GM23338 (cell line): ENCODE measurements at regions not wholly inside any gene's neighbourhood (a gene's known extent, or its start where the extent isn't known, plus 50 kb on each side); places are given as distances from the start of the nearest gene placed in this dataset.
"Not testable (repeated sequence)": the region's sequence is repeated elsewhere in the genome, so short reads cannot be mapped to it uniquely, and the experiment has no call there.

Source experiments
- ATAC-seq: fragments of 200-7000 bp; cut with Tn5 transposase; 3 replicates; pipeline ENCODE4 v1.9.1; 2020
- DNase-seq: peaks from one replicate; pipeline ENCODE4 v3.0.0-alpha.2; 2015; ENCODE audit warnings: low spot score
- H2AFZ ChIP-seq: fragments of 200-600 bp; sonication (generic); 2 replicates; pipeline ENCODE4 v1.8.0; 2016; ENCODE audit warnings: antibody characterized with exemption, mild to moderate bottlenecking, moderate library complexity
- H3F3A ChIP-seq: fragments of 200-600 bp; sonication (generic); replicated peaks from 2 replicates; pipeline ENCODE4 v1.8.0; 2017; ENCODE audit warnings: antibody characterized with exemption, mixed run types, low read depth
- H3K27ac ChIP-seq: fragments of 200-600 bp; sonication (generic); 2 replicates; pipeline ENCODE4 v1.6.1; 2016; ENCODE audit warnings: low read depth
- H3K27me3 ChIP-seq: fragments of 200-600 bp; sonication (generic); 2 replicates; pipeline ENCODE4 v1.8.0; 2016; ENCODE audit warnings: mild to moderate bottlenecking, mixed run types, moderate library complexity; ENCODE audit not compliant: insufficient read depth
- H3K36me3 ChIP-seq: fragments of 200-600 bp; sonication (generic); 2 replicates; pipeline ENCODE4 v1.8.0; 2016; ENCODE audit warnings: mild to moderate bottlenecking; ENCODE audit not compliant: insufficient read depth
- H3K4me1 ChIP-seq: fragments of 200-600 bp; sonication (generic); 2 replicates; pipeline ENCODE4 v1.8.0; 2016; ENCODE audit warnings: mild to moderate bottlenecking, moderate library complexity; ENCODE audit not compliant: insufficient read depth
- H3K4me2 ChIP-seq: fragments of 200-600 bp; sonication (generic); 2 replicates; pipeline ENCODE4 v1.7.1; 2017; ENCODE audit warnings: mixed run types
- H3K4me3 ChIP-seq: fragments of 200-600 bp; sonication (generic); 2 replicates; pipeline ENCODE4 v1.6.1; 2016; ENCODE audit warnings: mixed run types
- H3K79me2 ChIP-seq: fragments of 200-600 bp; sonication (generic); replicated peaks from 2 replicates; pipeline ENCODE4 v1.8.0; 2017; ENCODE audit warnings: mild to moderate bottlenecking; ENCODE audit not compliant: insufficient read depth
- H3K9me2 ChIP-seq: fragments of 200-600 bp; sonication (generic); 2 replicates; pipeline ENCODE4 v1.8.0; 2017; ENCODE audit not compliant: insufficient read depth
- H4K20me1 ChIP-seq: fragments of 200-600 bp; sonication (generic); replicated peaks from 2 replicates; pipeline ENCODE4 v1.8.0; 2017; ENCODE audit warnings: mild to moderate bottlenecking; ENCODE audit not compliant: insufficient read depth
- H3K27ac Mint-ChIP-seq: 2 replicates; pipeline ENCODE4 v1.8.0; 2020; ENCODE audit warnings: inconsistent platforms, mild to moderate bottlenecking, moderate library complexity, mixed read lengths
- H3K27me3 Mint-ChIP-seq: 3 replicates; pipeline ENCODE4 v1.8.0; 2022; ENCODE audit warnings: low read depth, mild to moderate bottlenecking, moderate library complexity, mixed read lengths, inconsistent platforms; ENCODE audit not compliant: insufficient read depth, poor library complexity
- H3K36me3 Mint-ChIP-seq: 3 replicates; pipeline ENCODE4 v1.8.0; 2021; ENCODE audit warnings: low read depth, mild to moderate bottlenecking, inconsistent platforms, moderate library complexity, mixed read lengths
- H3K4me1 Mint-ChIP-seq: 3 replicates; pipeline ENCODE4 v1.8.0; 2020; ENCODE audit warnings: mild to moderate bottlenecking, inconsistent platforms, mixed read lengths
- H3K4me3 Mint-ChIP-seq: 3 replicates; pipeline ENCODE4 v1.8.0; 2021; ENCODE audit warnings: moderate library complexity, mild to moderate bottlenecking, inconsistent platforms, mixed read lengths
- H3K9me3 Mint-ChIP-seq: 3 replicates; pipeline ENCODE4 v1.8.0; 2020; ENCODE audit warnings: moderate library complexity, mild to moderate bottlenecking, inconsistent platforms, mixed read lengths
- CREB1 ChIP-seq: fragments of 250-450 bp; sonication (Bioruptor Pico); IDR thresholded peaks from 2 replicates; pipeline ENCODE4 v1.5.0; 2020; ENCODE audit warnings: low read depth, mild to moderate bottlenecking, moderate library complexity
- EZH2phosphoT487 ChIP-seq: fragments of 200-600 bp; sonication (generic); IDR thresholded peaks from one replicate; pipeline ENCODE4 v1.8.1; 2018; ENCODE audit warnings: antibody characterized with exemption; ENCODE audit not compliant: unreplicated experiment
- REST ChIP-seq: IDR thresholded peaks from one replicate; pipeline ENCODE4 v1.6.1; 2018; ENCODE audit warnings: antibody characterized with exemption; ENCODE audit not compliant: unreplicated experiment
- STAT1 ChIP-seq: IDR thresholded peaks from one replicate; pipeline ENCODE4 v1.6.1; 2016; ENCODE audit warnings: antibody characterized with exemption; ENCODE audit not compliant: unreplicated experiment
- ZNF114 ChIP-seq: fragments of 250-450 bp; sonication (Bioruptor Pico); IDR thresholded peaks from 2 replicates; pipeline ENCODE4 v1.5.0; 2020; ENCODE audit warnings: mild to moderate bottlenecking, moderate library complexity
- ZNF331 ChIP-seq: fragments of 250-450 bp; sonication (Bioruptor Pico); IDR thresholded peaks from 2 replicates; pipeline ENCODE4 v1.5.0; 2020; ENCODE audit warnings: low read depth, mild to moderate bottlenecking, moderate library complexity

GRCh38 chr1:221284028-221284427, 404.8 kb downstream of the HLX start:
- H3K36me3 Mint-ChIP-seq: no peaks in the 10 kb centered on the region
- H3K4me3 Mint-ChIP-seq: no peak overlapping the region

GRCh38 chr1:221284991-221285390, 405.7 kb downstream of the HLX start:
- not testable (repeated sequence) for H3K4me3 Mint-ChIP-seq, H3K36me3 ChIP-seq, H3K27me3 Mint-ChIP-seq, H3K4me1 ChIP-seq, H3K27me3 ChIP-seq, H3K4me2 ChIP-seq, H3K27ac Mint-ChIP-seq, H3K36me3 Mint-ChIP-seq, H4K20me1 ChIP-seq, H3K4me1 Mint-ChIP-seq, DNase-seq, H3K27ac ChIP-seq, H3K9me2 ChIP-seq, H3F3A ChIP-seq, H3K79me2 ChIP-seq, H3K4me3 ChIP-seq, H3K9me3 Mint-ChIP-seq, ATAC-seq
- H2AFZ ChIP-seq: peak overlapping the region; percentile 48; the same call in 1 of the 2 replicates

More at GRCh38 chr1:221284028-221284427, 404.8 kb downstream of the HLX start:
- no peak overlapping the region for H2AFZ ChIP-seq
- H3K79me2 ChIP-seq: no peaks in the 10 kb centered on the region
- no peaks in the 10 kb centered on the region for H3K27me3 ChIP-seq
- H3F3A ChIP-seq: no peaks in the 10 kb centered on the region
- ATAC-seq (no peak), DNase-seq (no peak)
- H4K20me1 ChIP-seq: no peaks in the 10 kb centered on the region
- H3K4me3 ChIP-seq: no peak overlapping the region
- no peaks in the 10 kb centered on the region for H3K4me1 ChIP-seq
- no peaks in the 10 kb centered on the region for H3K9me2 ChIP-seq
- no peak overlapping the region for H3K4me2 ChIP-seq
- Mint-ChIP-seq H3K27me3 (no peaks in the 10 kb centered on the region), H3K4me1 (no peaks in the 10 kb centered on the region; the same call in 2 of the 3 replicates), H3K9me3 (no peaks in the 10 kb centered on the region), H3K27ac (no peak overlapping the region)
- no peak overlapping the region for H3K27ac ChIP-seq
- H3K36me3 ChIP-seq: no peaks in the 10 kb centered on the region
- no peak for TF ChIP-seq ZNF331 (CRISPR knock-in tag)
- no peak for TF ChIP-seq REST
- TF ChIP-seq ZNF114 (CRISPR knock-in tag): no peak
- no peak for TF ChIP-seq EZH2phosphoT487
- no peak for TF ChIP-seq CREB1 (CRISPR knock-in tag)
- TF ChIP-seq STAT1: no peak

- not testable (repeated sequence) for H3K27me3 ChIP-seq, H3K36me3 ChIP-seq, H3K9me2 ChIP-seq, ATAC-seq, H3K4me1 ChIP-seq, H3K4me3 Mint-ChIP-seq, H3K79me2 ChIP-seq, H3K27ac Mint-ChIP-seq, H2AFZ ChIP-seq, H4K20me1 ChIP-seq, H3K9me3 Mint-ChIP-seq, H3K4me3 ChIP-seq, H3K4me1 Mint-ChIP-seq, H3K27me3 Mint-ChIP-seq, H3F3A ChIP-seq, H3K27ac ChIP-seq, H3K36me3 Mint-ChIP-seq, H3K4me2 ChIP-seq, DNase-seq
Observed at GRCh38 chr1:221285458-221286210, 406.4 kb downstream of the HLX start.
